GM21381 (cell line): ENCODE measurements at regions not wholly inside any gene's neighbourhood (a gene's known extent, or its start where the extent isn't known, plus 50 kb on each side); places are given as distances from the start of the nearest gene placed in this dataset.

Experiments
- ATAC-seq: cut with Tn5 transposase; IDR thresholded peaks from one replicate; pipeline ENCODE4 v1.9.1; 2021; ENCODE audit warnings: mild to moderate bottlenecking, moderate library complexity; ENCODE audit not compliant: unreplicated experiment

- no peak for ATAC-seq
Observed at GRCh38 chr14:49527221-49527620, 59.0 kb downstream of the RPS29 start.

GRCh38 chr14:49526101-49526500 lies 60.1 kb downstream of the RPS29 start:
- ATAC-seq: no peak

- no peak for ATAC-seq
Observed at GRCh38 chr14:49516286-49516685, 69.9 kb downstream of the RPS29 start.

GRCh38 chr14:49512571-49512970 lies 73.6 kb downstream of the RPS29 start:
- no peak for ATAC-seq

GRCh38 chr14:49512147-49512551 lies 74.0 kb downstream of the RPS29 start:
- no peak for ATAC-seq

GRCh38 chr14:49508124-49508523 lies 78.1 kb downstream of the RPS29 start:
- ATAC-seq: no peak

- no peak for ATAC-seq
Observed at GRCh38 chr14:49506650-49507049, 79.5 kb downstream of the RPS29 start.

GRCh38 chr14:49505041-49505766 lies 81.0 kb downstream of the RPS29 start:
- ATAC-seq: no peak

GRCh38 chr14:49497725-49498348 lies 88.3 kb downstream of the RPS29 start:
- peak; percentile 72 for ATAC-seq

GRCh38 chr14:49497267-49497666 lies 88.9 kb downstream of the RPS29 start:
- ATAC-seq: no peak

- no peak for ATAC-seq
Observed at GRCh38 chr14:49494836-49495235, 91.3 kb downstream of the RPS29 start.

- ATAC-seq: no peak
Observed at GRCh38 chr14:49493557-49493956, 92.6 kb downstream of the RPS29 start.

GRCh38 chr14:49492151-49492550 lies 94.0 kb downstream of the RPS29 start:
- no peak for ATAC-seq

- ATAC-seq: no peak
Observed at GRCh38 chr14:49489341-49489740, 96.8 kb downstream of the RPS29 start.

GRCh38 chr14:49487238-49487637 lies 98.9 kb downstream of the RPS29 start:
- ATAC-seq: no peak

GRCh38 chr14:49485290-49485689 lies 100.9 kb downstream of the RPS29 start:
- no peak for ATAC-seq

GRCh38 chr14:49484180-49484579 lies 102.0 kb downstream of the RPS29 start:
- no peak for ATAC-seq

GRCh38 chr14:49483268-49483667 lies 102.9 kb downstream of the RPS29 start:
- peak; percentile 66 for ATAC-seq

- no peak for ATAC-seq
Observed at GRCh38 chr14:49480979-49481498, 105.1 kb downstream of the RPS29 start.

GRCh38 chr14:49480053-49480760 lies 106.0 kb downstream of the RPS29 start:
- ATAC-seq: no peak

- no peak for ATAC-seq
Observed at GRCh38 chr14:49479432-49479831, 106.7 kb downstream of the RPS29 start.

GRCh38 chr14:49478784-49479183 lies 107.4 kb downstream of the RPS29 start:
- no peak for ATAC-seq
